ENCODE measurements at regions not wholly inside any gene's neighbourhood (a gene's known extent, or its start where the extent isn't known, plus 50 kb on each side); places are given as distances from the start of the nearest gene placed in this dataset.

- TF ChIP-seq FOXP2 (optimal IDR thresholded peaks at IDR 0.05; ENCODE audit: borderline replicate concordance, extremely low read depth, extremely low read length, insufficient read depth) (no peak), TAF1 (IDR thresholded peaks at IDR 0.05; ENCODE audit: borderline replicate concordance, insufficient read depth, low read length) (no peak), SIN3A (IDR thresholded peaks at IDR 0.05; ENCODE audit: borderline replicate concordance, insufficient read depth, low read length) (no peak), POLR2AphosphoS5 (IDR thresholded peaks at IDR 0.05; ENCODE audit: low read depth, low read length) (no peak)
- TF ChIP-seq, protein P1, sequence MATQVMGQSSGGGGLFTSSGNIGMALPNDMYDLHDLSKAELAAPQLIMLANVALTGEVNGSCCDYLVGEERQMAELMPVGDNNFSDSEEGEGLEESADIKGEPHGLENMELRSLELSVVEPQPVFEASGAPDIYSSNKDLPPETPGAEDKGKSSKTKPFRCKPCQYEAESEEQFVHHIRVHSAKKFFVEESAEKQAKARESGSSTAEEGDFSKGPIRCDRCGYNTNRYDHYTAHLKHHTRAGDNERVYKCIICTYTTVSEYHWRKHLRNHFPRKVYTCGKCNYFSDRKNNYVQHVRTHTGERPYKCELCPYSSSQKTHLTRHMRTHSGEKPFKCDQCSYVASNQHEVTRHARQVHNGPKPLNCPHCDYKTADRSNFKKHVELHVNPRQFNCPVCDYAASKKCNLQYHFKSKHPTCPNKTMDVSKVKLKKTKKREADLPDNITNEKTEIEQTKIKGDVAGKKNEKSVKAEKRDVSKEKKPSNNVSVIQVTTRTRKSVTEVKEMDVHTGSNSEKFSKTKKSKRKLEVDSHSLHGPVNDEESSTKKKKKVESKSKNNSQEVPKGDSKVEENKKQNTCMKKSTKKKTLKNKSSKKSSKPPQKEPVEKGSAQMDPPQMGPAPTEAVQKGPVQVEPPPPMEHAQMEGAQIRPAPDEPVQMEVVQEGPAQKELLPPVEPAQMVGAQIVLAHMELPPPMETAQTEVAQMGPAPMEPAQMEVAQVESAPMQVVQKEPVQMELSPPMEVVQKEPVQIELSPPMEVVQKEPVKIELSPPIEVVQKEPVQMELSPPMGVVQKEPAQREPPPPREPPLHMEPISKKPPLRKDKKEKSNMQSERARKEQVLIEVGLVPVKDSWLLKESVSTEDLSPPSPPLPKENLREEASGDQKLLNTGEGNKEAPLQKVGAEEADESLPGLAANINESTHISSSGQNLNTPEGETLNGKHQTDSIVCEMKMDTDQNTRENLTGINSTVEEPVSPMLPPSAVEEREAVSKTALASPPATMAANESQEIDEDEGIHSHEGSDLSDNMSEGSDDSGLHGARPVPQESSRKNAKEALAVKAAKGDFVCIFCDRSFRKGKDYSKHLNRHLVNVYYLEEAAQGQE (IDR thresholded peaks at IDR 0.05; ENCODE audit: insufficient read depth in 1 of 2, low read depth in 2 of 2, low read length in 2 of 2), result no peak
These were observed 587.9 kb downstream of the ADGRL2 start for GRCh38 chr1:82388679-82389078.

GRCh38 chr1:82387012-82387366 is 586.3 kb downstream of the ADGRL2 start:
- TF ChIP-seq FOXP2 (optimal IDR thresholded peaks at IDR 0.05; ENCODE audit: borderline replicate concordance, extremely low read depth, extremely low read length, insufficient read depth) (no peak), POLR2AphosphoS5 (IDR thresholded peaks at IDR 0.05; ENCODE audit: low read depth, low read length) (no peak), TAF1 (IDR thresholded peaks at IDR 0.05; ENCODE audit: borderline replicate concordance, insufficient read depth, low read length) (no peak), SIN3A (IDR thresholded peaks at IDR 0.05; ENCODE audit: borderline replicate concordance, insufficient read depth, low read length) (no peak)
- TF ChIP-seq, protein P1 (IDR thresholded peaks at IDR 0.05; ENCODE audit: insufficient read depth in 1 of 2, low read depth in 2 of 2, low read length in 2 of 2), result no peak

DNA sequence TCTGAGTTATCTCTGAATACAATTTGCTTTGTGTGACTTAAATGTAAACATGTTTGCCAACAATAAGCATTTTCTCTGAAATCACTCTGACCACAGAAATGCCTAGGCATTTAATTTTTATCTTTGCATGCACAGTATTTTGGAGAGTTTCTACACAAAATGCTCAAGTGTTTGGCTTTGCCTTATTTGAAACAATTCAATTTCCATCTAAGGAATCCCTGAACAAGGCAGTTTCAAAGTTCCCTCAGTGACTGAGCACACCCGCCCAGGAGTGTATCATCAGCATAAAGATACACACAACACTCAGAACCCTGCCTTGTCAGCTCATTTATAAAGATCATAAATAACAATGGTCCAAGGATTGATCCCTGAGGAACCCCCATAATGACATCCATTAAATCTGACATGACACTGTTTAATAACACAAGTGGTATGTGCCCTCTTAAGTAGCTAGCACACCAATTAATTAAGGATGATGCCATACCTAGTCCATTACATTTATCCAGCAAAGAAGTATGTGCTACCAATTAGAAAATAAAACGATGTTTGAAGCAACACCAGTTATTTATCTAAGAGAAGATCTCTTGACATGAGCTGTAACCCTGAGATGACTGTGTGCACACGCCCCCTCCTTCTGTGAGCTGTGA is 585.8 kb downstream of the ADGRL2 start:
- TF ChIP-seq SIN3A (IDR thresholded peaks at IDR 0.05; ENCODE audit: borderline replicate concordance, insufficient read depth, low read length) (no peak), TAF1 (IDR thresholded peaks at IDR 0.05; ENCODE audit: borderline replicate concordance, insufficient read depth, low read length) (no peak), FOXP2 (optimal IDR thresholded peaks at IDR 0.05; ENCODE audit: borderline replicate concordance, extremely low read depth, extremely low read length, insufficient read depth) (no peak), POLR2AphosphoS5 (IDR thresholded peaks at IDR 0.05; ENCODE audit: low read depth, low read length) (no peak)
- TF ChIP-seq, protein P1 (IDR thresholded peaks at IDR 0.05; ENCODE audit: insufficient read depth in 1 of 2, low read depth in 2 of 2, low read length in 2 of 2), result no peak

DNA sequence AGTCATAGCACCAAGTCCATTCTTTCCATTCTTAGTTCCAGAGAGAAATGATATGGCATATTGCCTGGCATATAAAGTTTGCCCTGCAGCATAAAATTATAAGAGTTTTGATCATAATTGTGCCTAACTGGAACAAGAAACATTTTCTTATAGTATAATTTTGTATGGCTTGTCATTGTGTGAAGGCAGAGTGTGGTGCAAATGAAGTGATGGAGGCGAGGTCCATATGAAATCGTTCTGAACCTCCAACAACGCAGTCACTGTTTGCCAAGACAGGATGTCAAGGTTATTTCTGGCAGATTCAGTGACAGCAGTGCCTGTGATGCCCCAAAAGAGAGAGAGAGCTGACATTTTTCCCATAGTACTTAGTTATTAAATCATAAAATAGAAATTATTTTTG is 584.0 kb downstream of the ADGRL2 start:
- no peak for TF ChIP-seq FOXP2 (optimal IDR thresholded peaks at IDR 0.05; ENCODE audit: borderline replicate concordance, extremely low read depth, extremely low read length, insufficient read depth)
- TF ChIP-seq SIN3A (IDR thresholded peaks at IDR 0.05; ENCODE audit: borderline replicate concordance, insufficient read depth, low read length), result no peak
- no peak for TF ChIP-seq TAF1 (IDR thresholded peaks at IDR 0.05; ENCODE audit: borderline replicate concordance, insufficient read depth, low read length)
- TF ChIP-seq POLR2AphosphoS5 (IDR thresholded peaks at IDR 0.05; ENCODE audit: low read depth, low read length), result no peak
- TF ChIP-seq, protein P1 (IDR thresholded peaks at IDR 0.05; ENCODE audit: insufficient read depth in 1 of 2, low read depth in 2 of 2, low read length in 2 of 2), result no peak
